MM.1S (cell line): ENCODE measurements at regions not wholly inside any gene's neighbourhood (a gene's known extent, or its start where the extent isn't known, plus 50 kb on each side); places are given as distances from the start of the nearest gene placed in this dataset.

ENCODE experiments used
- CTCF ChIP-seq: fragments of 300-600 bp; sonication (generic); IDR thresholded peaks from 2 replicates; pipeline ENCODE4 v1.5.1; 2016; ENCODE audit warnings: antibody characterized with exemption, low read length, mixed read lengths
- EZH2 ChIP-seq: fragments of 300-600 bp; sonication (generic); optimal IDR thresholded peaks from 2 replicates; pipeline ENCODE3; 2017; ENCODE audit warnings: low read depth, mild to moderate bottlenecking, antibody characterized with exemption, low read length, mixed read lengths

DNA sequence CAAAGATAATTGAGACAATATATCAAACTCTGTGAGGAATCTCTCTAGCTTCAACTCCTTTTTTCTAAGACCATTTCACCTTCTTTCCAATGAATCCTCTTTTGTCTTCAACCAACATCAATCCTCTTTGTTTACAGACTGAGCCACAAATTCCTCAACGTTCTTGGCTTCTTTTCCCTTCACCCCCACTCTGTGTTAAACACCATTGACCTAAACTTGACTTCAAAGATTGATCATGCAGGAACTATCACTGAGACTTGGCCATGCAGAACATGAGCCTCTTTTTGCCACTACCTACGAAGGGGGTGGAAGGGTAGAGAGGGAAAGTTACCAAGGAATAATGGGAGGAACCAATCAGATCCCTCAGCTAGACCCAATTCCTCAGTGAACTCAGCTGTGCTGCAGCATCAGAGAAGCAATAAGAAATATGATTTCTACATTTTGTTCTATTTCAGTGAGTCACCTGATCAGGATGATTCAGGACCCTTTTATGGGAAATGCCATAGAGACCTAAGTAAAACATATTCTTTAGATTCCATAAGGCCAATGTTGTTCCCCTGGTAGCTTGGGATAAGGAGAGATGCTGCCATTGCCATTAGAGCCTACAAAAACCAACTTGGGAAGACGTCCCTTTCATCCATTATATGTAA is 187.7 kb upstream of the RGMB start:
- TF ChIP-seq CTCF (no peak), EZH2 (no peak)
